A549 (cell line): ENCODE measurements at regions not wholly inside any gene's neighbourhood (a gene's known extent, or its start where the extent isn't known, plus 50 kb on each side); places are given as distances from the start of the nearest gene placed in this dataset.

Experiments used
- MYC ChIP-seq: IDR thresholded peaks from 2 replicates; pipeline ENCODE4 v1.6.1; 2012; ENCODE audit warnings: mild to moderate bottlenecking, inconsistent platforms, low read length, improper control_type of control experiment, borderline replicate concordance
- RAD21 ChIP-seq, 2 experiments: fragments of >200 bp in 1 of 2; sonication (Bioruptor Twin) in 1 of 2; formaldehyde crosslinking in 1 of 2; IDR thresholded peaks in 1 of 2; conservative IDR thresholded peaks in 1 of 2; 2 replicates in 1 of 2; 3 replicates in 1 of 2; pipeline ENCODE4 v1.6.1; 2012 to 2018; ENCODE audit warnings: inconsistent platforms in 1 of 2
- ZFP36 ChIP-seq: fragments of 450-650 bp; IDR thresholded peaks from 2 replicates; pipeline ENCODE4 v1.6.1; 2014; ENCODE audit warnings: borderline replicate concordance; ENCODE audit not compliant: partially characterized antibody
- ZNF302 ChIP-seq: fragments of 250-450 bp; sonication (Bioruptor Pico); IDR thresholded peaks from 2 replicates; pipeline ENCODE4 v1.9.0; 2021; ENCODE audit warnings: inconsistent platforms, mild to moderate bottlenecking, moderate library complexity

DNA sequence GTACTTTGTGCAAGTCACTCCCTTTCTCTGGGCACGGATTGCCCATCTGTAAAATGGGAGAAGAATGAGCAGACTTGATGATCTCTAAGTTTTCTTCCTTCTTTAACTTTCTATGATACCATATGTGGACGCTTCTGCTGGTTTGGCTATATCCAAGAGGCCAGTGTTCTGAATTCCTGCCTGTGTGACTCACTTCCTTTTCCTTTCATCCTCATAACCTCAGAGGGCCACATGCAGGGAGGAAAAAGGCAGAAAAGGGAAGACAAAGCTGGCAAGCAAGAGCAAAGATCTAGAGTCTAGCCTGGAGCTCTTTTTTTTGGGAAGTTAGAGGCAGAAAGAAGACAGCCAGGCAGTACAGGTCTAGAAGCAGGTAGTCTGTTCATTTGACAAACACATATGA lies 151.2 kb downstream of the OMA1 start:
- TF ChIP-seq ZNF302 (CRISPR knock-in tag) (no peak), MYC (no peak), ZFP36 (no peak), RAD21 (conservative IDR thresholded peaks at IDR 0.05 in 1 of 2, IDR thresholded peaks at IDR 0.05 in 1 of 2) (no peak)
